Lower leg skin (tissue), 4 donors: ENCODE measurements at regions not wholly inside any gene's neighbourhood (a gene's known extent, or its start where the extent isn't known, plus 50 kb on each side); places are given as distances from the start of the nearest gene placed in this dataset.

Source experiments
- DNase-seq, 2 donors: peaks; one replicate each; pipeline ENCODE4 v3.0.0-alpha.2; 2019; ENCODE audit warnings: low spot score in 2 of 2
- H3K4me3 ChIP-seq: fragments of 200-600 bp; sonication (generic); 2 replicates; pipeline ENCODE4 v1.5.1; 2017; ENCODE audit warnings: mild to moderate bottlenecking, low read depth; ENCODE audit not compliant: poor library complexity, severe bottlenecking
- POLR2A ChIP-seq, 2 donors: fragments of 450-650 bp; IDR thresholded peaks; one replicate each; pipeline ENCODE4 v1.6.1; 2016 to 2017; ENCODE audit warnings: antibody characterized with exemption in 2 of 2, mild to moderate bottlenecking in 1 of 2, moderate library complexity in 1 of 2
- WGBS, 2 donors: methylation state at CpG; one replicate each; pipeline ENCODE4 v1.1.5; 2018; 5-methylcytosine and 5-hydroxymethylcytosine counted together
- intact Hi-C: fragments of 100-400 bp; cut with DNase I; formaldehyde crosslinking; loops from one replicate; pipeline ENCODE4 v1.15.0; 2023; ENCODE audit warnings: low total_unique reads
- TF ChIP-seq, protein P1 (sequence below), 3 donors: fragments of 450-650 bp; IDR thresholded peaks; one replicate each; pipeline ENCODE4 v1.5.1; 2016; ENCODE audit warnings: antibody characterized with exemption in 3 of 3, mild to moderate bottlenecking in 3 of 3, moderate library complexity in 2 of 3

DNA sequence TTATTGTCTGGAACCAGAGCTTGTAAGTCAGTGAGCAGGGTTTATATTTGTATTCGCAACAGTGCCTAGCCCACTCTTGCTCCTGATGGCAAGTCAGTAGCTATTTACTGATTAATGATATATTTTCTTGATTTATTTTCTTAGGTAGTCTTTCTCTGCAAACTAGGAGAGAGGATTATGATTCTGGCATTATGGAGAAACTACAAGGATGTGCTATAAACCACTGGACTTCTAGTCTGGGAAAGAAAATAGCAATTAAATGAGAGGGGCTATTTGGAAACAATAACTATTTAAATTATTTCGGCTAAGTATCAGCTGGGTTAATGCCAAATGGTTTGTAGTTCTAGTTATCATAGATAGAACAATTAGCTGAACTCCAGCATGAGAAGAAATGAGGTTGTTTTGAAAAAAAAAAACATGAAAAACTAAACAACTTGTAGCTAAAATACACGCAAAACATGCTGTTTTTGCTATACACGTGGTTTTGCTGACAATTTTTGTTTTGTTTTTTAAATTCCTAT, 304.9 kb upstream of the TCF21 start:
- TF ChIP-seq POLR2A (IDR thresholded peaks at IDR 0.05), result no peak
- TF ChIP-seq, protein P1, sequence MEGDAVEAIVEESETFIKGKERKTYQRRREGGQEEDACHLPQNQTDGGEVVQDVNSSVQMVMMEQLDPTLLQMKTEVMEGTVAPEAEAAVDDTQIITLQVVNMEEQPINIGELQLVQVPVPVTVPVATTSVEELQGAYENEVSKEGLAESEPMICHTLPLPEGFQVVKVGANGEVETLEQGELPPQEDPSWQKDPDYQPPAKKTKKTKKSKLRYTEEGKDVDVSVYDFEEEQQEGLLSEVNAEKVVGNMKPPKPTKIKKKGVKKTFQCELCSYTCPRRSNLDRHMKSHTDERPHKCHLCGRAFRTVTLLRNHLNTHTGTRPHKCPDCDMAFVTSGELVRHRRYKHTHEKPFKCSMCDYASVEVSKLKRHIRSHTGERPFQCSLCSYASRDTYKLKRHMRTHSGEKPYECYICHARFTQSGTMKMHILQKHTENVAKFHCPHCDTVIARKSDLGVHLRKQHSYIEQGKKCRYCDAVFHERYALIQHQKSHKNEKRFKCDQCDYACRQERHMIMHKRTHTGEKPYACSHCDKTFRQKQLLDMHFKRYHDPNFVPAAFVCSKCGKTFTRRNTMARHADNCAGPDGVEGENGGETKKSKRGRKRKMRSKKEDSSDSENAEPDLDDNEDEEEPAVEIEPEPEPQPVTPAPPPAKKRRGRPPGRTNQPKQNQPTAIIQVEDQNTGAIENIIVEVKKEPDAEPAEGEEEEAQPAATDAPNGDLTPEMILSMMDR (IDR thresholded peaks at IDR 0.05), result no peak
- intact Hi-C loops, result no loop called here
- H3K4me3 ChIP-seq, result no peak overlapping the region
- 81 to 83% methylated on average over 4 of the region's 4 CpGs for WGBS, 2 donors
- no peak for DNase-seq

DNA sequence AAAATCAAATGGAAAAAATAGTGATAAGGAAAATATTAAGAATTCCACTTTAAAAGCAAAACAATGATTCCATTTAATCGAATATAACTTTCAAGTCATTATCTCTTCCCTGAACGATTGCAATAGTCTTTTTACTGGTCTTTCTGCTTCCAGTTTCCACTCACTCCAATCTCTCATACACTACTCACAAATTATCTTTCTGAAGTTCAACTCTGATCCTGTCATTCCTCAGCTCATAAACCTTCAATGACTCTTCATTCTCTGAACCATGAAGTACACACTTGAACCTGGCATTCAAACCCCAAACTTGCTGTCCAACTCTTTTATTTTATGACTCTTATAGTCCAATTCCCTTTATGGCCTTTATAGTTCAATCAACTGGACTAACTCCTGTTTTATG, 304.1 kb upstream of the TCF21 start:
- no peak overlapping the region for H3K4me3 ChIP-seq
- TF ChIP-seq, protein P1 (IDR thresholded peaks at IDR 0.05), result no peak
- TF ChIP-seq POLR2A (IDR thresholded peaks at IDR 0.05), result no peak
- DNase-seq, result no peak
- 59 to 62% methylated on average over 2 of the region's 2 CpGs for WGBS, 2 donors
- intact Hi-C loops, result no loop called here

DNA sequence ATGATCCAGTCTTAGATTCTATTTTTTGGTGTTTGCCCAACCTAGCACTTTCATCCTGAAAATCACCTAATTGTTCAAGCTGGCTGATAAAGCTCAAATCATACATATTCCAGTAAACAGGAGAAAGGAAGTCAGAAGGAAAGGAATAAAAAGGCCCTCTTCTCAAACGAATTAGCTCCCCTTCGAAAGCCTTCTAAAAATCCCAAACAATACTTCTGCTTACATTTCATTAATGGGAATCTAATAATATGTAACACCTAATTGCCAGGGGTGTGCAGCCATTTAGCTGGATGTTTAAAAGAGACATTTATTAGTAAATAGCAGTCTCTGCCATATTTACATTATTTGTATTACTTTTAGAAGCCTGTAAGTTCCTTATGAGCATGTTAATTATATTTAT, 302.9 kb upstream of the TCF21 start:
- no peak for DNase-seq
- intact Hi-C loops, result no loop called here
- WGBS, 2 donors, result 82 to 87% methylated on average over 2 of the region's 2 CpGs
- no peak overlapping the region for H3K4me3 ChIP-seq
- TF ChIP-seq, protein P1 (IDR thresholded peaks at IDR 0.05), result no peak
- TF ChIP-seq POLR2A (IDR thresholded peaks at IDR 0.05), result no peak

DNA sequence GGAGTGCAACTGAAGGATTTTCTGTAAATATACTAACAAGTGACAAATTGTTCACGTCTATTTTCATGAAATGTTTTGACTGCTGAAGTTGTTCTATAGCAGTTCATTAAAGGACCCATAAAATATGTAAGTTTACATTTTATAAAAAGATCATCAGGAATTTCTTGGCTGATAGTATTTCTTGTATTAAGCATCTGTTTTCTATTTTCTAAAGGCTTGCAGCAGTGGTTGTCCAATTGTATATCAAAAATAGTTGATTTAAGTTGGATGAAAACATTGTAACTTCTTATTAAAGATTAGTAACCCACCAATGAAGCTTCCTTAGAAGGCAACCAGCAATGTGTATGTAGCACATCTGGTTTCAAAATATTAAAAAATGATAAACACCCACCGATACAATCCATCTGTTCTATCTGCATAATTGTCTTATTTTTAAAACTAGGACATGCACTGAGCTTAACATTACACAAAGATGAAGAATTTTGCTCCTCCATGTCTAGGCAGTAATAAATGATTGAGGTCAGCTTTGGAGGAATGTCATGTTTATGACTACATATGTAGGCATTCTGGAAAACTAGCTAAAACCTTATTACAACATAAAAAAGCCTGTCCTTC, 301.3 kb upstream of the TCF21 start:
- H3K4me3 ChIP-seq, result no peak overlapping the region
- TF ChIP-seq, protein P1 (IDR thresholded peaks at IDR 0.05), result no peak
- no peak for TF ChIP-seq POLR2A (IDR thresholded peaks at IDR 0.05)
- WGBS, 2 donors, result 59 to 68% methylated on average over 2 of the region's 2 CpGs
- no peak for DNase-seq
- intact Hi-C loops, result no loop called here

DNA sequence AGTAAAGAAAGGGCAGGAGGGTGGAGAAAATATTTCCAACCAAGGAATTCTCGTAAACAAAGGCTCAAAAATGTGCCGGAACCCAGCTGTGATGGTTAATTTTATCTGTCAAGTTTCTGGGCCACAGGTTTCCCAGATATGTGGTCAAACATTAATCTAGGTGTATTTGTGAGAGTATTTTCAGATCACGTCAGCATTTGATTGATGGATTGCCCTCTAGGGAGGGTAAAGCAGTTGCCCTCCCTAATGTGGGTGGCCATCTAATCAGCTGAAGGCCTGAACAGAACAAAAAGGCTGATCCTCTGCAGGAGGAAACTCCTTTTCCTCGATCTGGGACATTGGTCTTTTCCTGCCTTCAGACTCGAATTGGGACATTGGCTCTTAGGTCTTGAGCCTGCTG, 298.7 kb upstream of the TCF21 start:
- DNase-seq, result no peak

More for the DNA sequence above, 298.7 kb upstream of the TCF21 start:
- H3K4me3 ChIP-seq, result no peak overlapping the region
- WGBS, 2 donors, result 68 to 71% methylated on average over 5 of the region's 5 CpGs
- intact Hi-C loops, result no loop called here
- TF ChIP-seq, protein P1 (IDR thresholded peaks at IDR 0.05), result no peak
- TF ChIP-seq POLR2A (IDR thresholded peaks at IDR 0.05), result no peak
